ENCODE measurements at regions not wholly inside any gene's neighbourhood (a gene's known extent, or its start where the extent isn't known, plus 50 kb on each side); places are given as distances from the start of the nearest gene placed in this dataset.

DNA sequence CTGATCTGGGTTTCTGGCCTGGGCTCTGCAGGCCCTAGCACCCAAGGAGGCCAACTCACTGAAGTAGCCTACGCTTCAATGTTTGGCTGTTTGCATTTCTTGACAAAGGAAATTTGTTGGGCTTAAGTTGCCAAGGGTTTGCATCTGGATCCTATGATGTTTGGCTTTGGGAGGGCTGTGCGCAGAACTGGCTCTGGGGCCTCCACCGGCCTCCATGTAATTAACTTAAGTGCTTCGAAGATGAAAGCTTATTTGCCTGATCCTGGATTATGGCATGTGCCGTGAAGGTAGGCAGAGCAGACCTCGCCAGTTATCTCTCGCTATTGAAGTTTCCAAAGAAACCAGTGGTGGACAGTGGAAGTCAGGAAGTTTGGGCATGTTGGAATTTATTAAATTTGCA, 124.3 kb upstream of the STX18 start:
- DNase-seq (ENCODE audit: low spot score): no peak
- TF ChIP-seq, protein P1, sequence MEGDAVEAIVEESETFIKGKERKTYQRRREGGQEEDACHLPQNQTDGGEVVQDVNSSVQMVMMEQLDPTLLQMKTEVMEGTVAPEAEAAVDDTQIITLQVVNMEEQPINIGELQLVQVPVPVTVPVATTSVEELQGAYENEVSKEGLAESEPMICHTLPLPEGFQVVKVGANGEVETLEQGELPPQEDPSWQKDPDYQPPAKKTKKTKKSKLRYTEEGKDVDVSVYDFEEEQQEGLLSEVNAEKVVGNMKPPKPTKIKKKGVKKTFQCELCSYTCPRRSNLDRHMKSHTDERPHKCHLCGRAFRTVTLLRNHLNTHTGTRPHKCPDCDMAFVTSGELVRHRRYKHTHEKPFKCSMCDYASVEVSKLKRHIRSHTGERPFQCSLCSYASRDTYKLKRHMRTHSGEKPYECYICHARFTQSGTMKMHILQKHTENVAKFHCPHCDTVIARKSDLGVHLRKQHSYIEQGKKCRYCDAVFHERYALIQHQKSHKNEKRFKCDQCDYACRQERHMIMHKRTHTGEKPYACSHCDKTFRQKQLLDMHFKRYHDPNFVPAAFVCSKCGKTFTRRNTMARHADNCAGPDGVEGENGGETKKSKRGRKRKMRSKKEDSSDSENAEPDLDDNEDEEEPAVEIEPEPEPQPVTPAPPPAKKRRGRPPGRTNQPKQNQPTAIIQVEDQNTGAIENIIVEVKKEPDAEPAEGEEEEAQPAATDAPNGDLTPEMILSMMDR (IDR thresholded peaks at IDR 0.05; ENCODE audit: extremely low read depth, missing control alignments): no peak

DNA sequence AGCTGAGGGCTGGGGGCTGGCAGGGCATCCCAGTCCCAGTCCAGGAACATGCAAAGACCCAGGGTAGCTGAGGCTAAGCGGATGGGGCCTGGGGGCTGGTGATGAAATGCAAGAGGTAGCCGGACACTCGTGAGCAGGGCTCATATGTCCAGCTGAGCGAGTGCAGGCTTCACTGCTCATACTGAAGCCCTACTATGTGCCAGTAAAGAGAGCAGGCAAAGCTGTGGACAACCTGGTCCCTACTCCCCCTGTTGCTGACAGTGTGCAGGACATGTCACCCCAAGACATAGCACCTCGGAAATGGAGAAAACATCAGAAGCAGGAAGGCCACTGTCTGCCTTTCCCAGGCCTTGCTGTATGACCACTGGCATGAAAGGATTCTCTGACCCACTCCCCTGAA, 122.4 kb upstream of the STX18 start:
- no peak for DNase-seq (ENCODE audit: low spot score)
- TF ChIP-seq, protein P1 (IDR thresholded peaks at IDR 0.05; ENCODE audit: extremely low read depth, missing control alignments): no peak

DNA sequence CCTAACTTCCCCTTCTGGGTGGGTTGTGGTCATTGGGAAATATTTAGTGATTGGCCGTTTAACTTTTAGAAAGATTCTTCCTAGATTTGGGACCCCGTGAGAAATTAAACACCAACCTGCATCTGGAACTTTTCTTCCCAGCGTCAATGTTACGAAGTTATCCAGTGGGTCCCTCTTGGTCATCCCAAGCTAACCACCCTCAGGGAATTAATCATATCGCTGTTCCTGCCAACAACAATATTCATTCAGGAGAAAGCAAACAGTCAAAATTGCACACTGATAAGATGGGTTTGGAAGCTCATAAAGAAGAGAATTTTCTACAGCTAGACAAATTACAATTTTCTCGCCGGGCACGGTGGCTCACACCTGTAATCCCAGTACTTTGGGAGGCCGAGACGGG, 121.2 kb upstream of the STX18 start:
- TF ChIP-seq, protein P1 (IDR thresholded peaks at IDR 0.05; ENCODE audit: extremely low read depth, missing control alignments): no peak
- no peak for DNase-seq (ENCODE audit: low spot score)

DNA sequence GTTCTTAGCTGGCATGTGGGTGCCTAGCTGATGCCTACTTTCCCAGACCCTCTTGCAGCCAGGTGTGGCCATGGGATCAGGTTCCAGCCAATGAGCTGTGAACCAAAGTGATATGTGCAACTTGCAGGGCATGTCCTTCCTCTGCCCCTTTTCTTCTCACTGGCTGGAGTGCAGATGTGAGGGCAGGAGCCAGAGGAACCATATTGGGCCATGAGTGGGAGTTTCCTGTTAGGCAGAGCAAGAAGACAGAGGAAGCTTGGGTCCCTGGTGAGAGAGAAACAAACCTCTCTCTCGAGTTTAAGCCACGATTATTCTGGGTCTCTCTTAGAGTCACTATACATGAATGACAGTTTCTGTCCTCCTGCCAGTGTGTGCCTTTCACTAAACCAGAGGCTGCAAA, 120.4 kb upstream of the STX18 start:
- TF ChIP-seq, protein P1 (IDR thresholded peaks at IDR 0.05; ENCODE audit: extremely low read depth, missing control alignments): no peak
- DNase-seq (ENCODE audit: low spot score): no peak

DNA sequence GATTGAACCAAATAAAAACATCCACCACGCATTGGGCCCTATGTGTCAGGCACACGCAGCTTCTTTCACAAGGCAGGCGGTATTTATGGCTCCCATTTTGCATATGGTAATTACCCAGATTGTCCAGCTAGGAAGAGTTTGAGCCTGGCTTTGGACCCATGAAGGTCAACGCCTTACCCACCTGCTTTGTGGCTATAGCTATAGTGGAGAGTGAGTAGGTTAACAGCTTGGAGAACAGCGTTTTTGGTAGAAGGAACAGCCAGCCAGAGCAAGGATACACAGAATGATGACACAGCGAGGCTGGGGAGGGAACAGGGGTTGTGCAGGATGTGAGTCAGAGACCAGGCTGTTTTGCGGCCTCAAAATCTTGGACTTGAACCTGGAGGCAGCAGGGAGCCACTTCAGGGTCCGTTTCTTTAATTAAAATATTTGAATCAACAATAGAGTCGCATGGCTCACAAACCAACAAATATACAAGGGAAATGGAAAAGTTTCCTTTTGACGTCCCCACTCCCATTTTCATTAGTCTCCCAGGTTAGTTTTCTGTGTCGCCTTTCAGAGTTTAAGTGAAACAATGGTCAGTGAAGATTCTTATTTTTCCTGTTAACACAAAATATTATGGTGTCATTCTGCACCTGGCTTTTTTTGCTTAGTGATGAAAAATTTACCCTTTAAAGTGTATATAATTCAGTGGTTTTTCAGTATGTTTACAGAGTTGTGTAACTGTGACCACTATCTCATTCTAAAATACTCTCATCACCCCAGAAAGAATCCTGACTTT, 118.2 kb upstream of the STX18 start:
- TF ChIP-seq, protein P1 (IDR thresholded peaks at IDR 0.05; ENCODE audit: extremely low read depth, missing control alignments): no peak
- DNase-seq (ENCODE audit: low spot score): no peak

DNA sequence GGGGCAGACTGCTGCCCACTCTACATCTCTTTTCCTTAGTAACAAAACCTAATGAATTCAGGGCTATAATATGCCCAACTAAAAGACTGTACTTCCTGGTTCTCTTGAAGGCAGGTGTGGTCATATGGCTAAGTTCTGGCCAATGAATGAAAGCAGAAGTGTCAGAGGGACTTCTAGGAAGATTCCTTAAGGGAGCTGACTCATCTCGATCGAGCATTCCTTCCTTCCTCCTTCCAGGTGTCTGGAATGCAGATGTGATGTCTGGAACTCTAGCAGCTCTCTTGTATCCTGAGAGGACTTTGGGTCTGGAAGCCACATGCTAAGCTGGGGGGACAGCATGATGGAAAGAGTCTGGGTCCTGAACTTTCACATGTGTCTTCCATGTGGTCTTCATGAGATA, 116.2 kb upstream of the STX18 start:
- no peak for DNase-seq (ENCODE audit: low spot score)
- TF ChIP-seq, protein P1 (IDR thresholded peaks at IDR 0.05; ENCODE audit: extremely low read depth, missing control alignments): no peak

GRCh38 chr4:4656977-4657376, 115.1 kb upstream of the STX18 start:
- TF ChIP-seq, protein P1 (IDR thresholded peaks at IDR 0.05; ENCODE audit: extremely low read depth, missing control alignments): no peak
- DNase-seq (ENCODE audit: low spot score): no peak

Measured in GM20000 (cell line).